ENCODE measurements at regions not wholly inside any gene's neighbourhood (a gene's known extent, or its start where the extent isn't known, plus 50 kb on each side); places are given as distances from the start of the nearest gene placed in this dataset.

- no peak for DNase-seq
Measured at GRCh38 chr2:133721118-133721517, 152.9 kb upstream of the NCKAP5 start.

GRCh38 chr2:133723133-133723532 is 154.9 kb upstream of the NCKAP5 start:
- DNase-seq: no peak

DNA sequence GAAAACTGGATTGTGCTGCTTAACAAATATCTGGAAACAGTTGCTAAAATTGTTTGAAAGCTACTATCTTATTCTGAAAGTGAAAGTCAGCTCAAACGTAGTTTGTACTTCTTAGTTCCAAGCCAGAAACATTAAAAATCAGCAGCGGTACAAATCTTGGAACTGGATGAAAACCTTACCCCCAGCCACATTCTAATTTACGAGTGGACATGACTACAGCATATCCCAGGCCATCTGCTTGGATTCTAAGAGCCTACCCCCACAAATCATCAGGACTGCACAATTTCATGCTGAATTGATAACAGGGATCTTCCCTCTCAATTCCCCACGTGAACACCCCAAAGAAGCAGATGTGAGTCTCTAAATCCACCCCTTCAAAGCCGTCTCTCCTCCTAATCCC is 158.7 kb upstream of the NCKAP5 start:
- DNase-seq: no peak

- no peak for DNase-seq
Measured at GRCh38 chr2:133732059-133732458, 163.8 kb upstream of the NCKAP5 start.

DNA sequence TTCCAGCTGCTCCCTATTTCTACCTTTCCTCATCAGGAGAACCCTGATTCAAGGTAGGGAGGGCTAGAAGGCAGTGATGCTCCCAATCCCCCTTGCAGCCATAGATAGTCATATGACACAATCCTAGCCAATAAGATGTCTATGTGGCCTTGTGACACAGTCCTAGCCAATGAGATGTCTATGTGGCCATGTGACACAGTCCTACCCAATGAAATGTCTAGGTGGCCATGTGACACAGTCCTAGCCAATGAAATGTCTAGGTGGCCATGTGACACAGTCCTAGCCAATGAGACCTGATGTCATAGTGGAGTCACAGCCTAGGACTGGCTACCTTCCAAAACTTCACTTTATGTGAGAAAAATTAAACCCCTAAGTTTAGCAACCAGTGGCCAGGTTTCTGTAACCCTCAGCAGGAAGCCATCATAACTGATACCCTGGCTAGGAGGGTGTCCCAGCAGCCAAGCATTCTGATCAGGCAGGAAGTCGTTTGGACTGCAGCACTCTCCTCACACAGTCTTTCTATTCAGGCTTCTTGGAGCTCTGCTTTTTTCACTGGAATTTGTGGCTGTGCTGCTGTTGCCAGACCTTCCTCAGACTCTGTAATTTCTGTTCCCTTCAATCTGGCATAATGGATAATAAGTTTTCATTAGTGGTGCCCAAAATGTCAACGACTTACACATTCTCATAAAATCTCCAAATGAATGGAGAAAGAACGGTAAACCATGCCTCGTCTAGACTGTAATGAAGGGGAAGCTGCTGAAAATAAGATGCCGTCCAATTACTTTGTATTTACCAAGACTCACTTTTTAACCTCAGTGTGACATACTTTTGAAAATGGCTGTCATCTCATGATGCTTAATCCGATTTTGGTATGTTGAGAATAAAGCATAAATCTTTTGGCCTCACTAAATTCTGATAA is 165.0 kb upstream of the NCKAP5 start:
- DNase-seq: no peak

DNA sequence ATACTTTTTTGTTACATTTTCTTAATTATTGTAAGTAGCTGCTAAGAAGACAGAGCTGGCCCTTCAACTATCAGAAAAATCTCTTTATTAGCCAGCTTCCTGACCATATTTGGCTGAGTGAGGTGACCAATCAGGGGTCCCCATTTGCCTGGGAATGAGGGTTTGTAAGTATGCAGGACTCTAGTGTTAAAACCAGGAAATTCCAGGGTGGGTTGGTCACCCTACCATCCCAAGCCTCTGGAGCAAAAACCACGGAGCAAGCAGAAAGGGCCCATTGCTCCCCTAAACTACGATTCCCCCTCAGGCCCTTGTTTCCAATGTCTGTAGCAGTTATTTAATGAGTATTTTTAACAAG is 165.6 kb upstream of the NCKAP5 start:
- no peak for DNase-seq

- no peak for DNase-seq
Measured at GRCh38 chr2:133734716-133735495, 166.6 kb upstream of the NCKAP5 start.

DNA sequence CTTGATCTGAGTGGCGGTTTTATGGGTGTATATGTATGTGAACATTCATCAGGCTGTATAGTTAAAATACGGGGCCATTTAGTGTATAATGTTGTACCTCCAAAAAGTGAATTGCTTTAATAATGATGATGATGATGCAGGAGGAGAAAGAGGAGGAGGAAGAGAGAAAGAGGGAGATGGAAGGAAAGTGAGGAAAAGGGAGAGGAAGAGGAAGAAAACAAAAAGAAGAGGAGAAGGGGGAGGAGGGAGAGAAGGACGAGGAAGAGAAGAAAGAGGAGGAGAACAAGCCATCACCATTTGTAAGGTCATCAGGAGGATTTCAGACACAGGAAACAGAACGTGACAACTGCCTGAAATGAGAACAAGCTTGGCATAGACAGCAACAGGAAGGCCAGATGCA is 168.4 kb upstream of the NCKAP5 start:
- DNase-seq: no peak

GRCh38 chr2:133737242-133737993 is 169.2 kb upstream of the NCKAP5 start:
- no peak for DNase-seq

DNA sequence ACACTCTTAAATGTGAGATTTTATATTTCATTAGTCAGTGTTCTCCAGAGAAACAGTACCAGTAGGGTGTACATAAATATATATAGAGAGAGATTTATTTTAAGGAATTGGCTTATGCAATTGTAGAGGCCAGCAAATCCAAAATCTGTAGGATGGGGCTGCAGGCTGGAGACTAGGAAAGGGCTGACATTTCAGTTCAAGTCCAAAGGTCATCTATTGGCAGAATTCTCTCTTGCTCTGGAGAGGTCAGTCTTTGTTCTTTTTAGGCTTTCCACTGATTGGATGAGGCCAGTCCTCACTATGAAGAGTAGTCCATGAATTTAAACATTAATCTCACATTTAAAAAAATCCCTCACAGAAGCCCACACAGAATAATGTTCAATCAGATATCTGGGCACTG is 170.8 kb upstream of the NCKAP5 start:
- DNase-seq: no peak

- no peak for DNase-seq
Measured at GRCh38 chr2:133740500-133740899, 172.2 kb upstream of the NCKAP5 start.

GRCh38 chr2:133748007-133748700 is 179.9 kb upstream of the NCKAP5 start:
- no peak for DNase-seq

DNA sequence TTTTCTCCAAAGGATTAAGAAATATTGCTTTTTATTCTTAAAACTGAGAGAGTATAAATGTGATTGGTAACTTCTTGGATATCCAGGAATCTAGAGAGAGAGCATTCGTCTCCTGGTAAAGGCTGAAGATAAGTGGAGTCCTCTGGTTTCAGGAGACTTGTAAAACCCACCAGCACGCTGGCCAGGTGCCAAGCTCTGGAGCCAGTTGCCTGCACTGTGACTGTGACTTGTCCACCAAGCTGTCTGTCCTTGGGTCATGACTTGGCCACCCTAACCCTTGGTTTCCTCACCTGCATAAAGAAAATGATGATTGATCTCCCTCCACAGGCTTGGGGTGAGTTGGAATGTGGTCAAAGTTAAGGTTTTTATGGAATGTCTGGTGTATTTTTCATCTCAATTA is 185.4 kb upstream of the NCKAP5 start:
- no peak for DNase-seq

DNA sequence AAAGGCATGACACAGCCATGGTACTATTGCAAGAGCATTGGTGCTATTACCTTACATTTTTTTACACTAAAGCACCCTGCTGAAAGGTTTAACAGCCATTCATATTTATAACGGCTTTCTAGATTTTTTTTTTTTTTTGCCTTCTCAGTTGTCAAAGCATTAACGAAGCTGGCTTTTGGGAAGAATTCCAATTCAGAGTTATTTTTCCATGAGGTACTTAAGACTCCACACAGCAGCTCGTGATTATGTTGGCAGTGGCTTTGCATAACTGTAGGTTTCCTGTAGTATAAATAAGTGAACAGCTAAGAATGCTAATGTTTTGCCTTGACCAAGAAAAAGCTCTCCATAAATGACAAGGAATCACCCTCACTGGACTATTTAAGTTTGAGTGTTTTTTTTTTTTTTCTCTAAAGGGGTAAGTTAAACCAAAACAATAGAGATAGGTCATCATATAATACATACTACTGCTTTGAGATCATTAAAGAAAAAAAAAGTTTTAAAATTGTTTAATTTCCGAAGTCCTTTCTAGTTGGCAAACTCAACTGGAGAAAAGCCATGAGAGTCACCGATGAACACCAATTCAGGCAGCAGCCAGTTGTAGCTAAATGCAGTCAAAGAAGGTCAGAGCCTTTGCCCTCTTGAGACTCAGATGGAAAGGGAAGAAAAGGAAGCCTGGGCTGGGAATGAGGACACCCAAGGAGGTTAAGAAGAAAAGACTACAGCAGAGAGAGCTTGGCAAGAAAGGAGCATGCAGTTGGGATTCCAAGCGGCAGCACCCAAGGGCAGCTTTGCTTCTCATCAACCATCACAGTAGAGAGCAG is 187.4 kb upstream of the NCKAP5 start:
- DNase-seq: no peak

DNA sequence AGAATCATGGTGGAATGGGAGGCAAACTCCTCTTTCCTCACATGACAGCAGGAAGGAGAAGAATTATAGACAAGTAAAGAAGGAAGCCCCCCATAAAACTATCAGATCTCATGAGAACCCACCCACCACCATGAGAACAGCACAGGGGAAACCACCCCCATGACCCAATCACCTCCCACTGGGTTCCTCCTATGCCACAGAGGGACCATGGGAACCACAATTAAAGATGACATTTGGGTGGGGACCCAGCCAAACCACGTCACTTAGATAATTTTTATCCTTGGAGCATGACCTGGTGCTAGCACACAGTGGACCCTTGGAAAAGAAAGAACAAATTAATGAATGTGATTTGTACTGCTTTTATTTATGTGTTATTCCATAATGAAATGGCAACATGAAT is 188.6 kb upstream of the NCKAP5 start:
- no peak for DNase-seq

DNA sequence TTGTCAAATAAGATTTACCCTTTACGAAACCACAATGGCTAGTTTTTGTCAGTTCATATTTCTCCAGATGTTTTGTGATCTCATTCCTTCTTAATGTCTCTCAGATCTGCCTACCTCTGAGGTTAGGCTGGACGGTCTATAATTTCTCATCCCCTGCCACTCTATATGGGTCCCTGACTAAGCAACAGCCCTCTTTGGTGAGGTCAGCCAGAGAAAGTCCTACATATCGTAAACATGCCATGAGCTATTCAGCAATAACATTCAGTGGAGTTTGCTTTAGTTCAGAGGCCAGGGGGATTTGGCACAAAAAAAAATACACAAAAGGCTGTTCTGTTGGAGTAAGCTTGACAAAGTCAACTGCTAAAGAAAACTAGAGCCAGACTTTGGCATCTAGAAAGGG is 192.1 kb upstream of the NCKAP5 start:
- DNase-seq: no peak

DNA sequence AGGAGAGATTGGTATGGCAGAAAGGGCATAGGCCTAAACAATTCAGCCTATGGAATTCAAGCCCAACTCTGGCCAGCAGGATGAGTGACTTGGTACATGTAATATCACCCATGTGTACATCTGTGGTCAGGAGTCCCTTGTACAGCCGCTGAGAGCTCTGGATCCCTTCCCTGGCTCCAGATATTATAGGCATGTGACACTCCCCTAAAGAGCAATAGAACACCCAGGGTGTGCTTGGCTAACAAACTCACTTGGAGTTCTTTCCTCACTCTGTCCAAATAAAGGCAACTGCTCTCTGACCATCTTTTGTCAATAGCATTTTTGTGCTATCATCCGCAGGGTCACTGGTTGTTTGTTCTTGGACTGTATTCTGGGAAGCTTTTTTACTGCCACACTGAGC is 197.4 kb upstream of the NCKAP5 start:
- DNase-seq: no peak

DNA sequence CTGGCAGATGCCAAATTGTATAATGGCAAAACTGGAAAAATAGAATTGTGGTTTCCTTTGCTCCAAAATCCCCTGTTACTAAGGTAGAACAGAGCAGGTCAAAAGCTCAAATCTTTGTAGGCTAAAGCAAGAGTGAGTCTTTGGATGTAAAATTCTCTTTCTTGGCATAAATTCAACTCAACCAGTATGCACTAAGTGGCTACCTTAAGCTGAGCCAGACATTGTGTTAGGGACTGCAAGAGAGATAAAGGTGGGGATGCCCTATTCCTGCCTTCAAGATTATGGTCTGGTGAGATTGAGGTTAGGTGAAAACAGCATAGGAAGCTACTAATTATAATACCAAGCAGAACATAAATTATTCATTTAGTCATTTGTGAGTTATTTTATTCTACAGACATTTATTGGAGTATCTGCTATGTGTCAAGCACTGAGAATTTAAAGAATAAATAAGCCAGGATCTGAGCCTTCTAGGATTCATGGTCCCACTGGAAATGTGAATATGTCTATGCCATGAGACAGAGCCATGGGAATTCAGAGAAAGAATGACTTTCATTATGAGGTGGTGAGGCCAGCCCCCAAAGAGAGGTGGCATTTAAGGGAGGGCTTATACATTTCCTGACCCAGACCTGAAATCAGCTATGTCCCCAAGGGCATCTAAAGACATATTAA is 198.0 kb upstream of the NCKAP5 start:
- no peak for DNase-seq

GRCh38 chr2:133768256-133768655 is 200.0 kb upstream of the NCKAP5 start:
- DNase-seq: no peak

GRCh38 chr2:133768658-133769435 is 200.6 kb upstream of the NCKAP5 start:
- no peak for DNase-seq
